AG04450 (cell line): ENCODE measurements at regions not wholly inside any gene's neighbourhood (a gene's known extent, or its start where the extent isn't known, plus 50 kb on each side); places are given as distances from the start of the nearest gene placed in this dataset.
A peak's percentile ranks its signal among the peaks of the same experiment; 100 is the strongest.
"Not testable (repeated sequence)": the region's sequence is repeated elsewhere in the genome, so short reads cannot be mapped to it uniquely, and the experiment has no call there.

Source experiments
- CTCF ChIA-PET: fragments of 300-600, 350-600 bp; formaldehyde crosslinking; extraction: SDS; loops from one replicate; lab custom pipeline; 2022; ENCODE audit warnings: antibody characterized with exemption, inconsistent platforms; lab: Charles Lee
- POLR2A ChIA-PET: fragments of 350-600 bp; formaldehyde crosslinking; extraction: SDS; loops from one replicate; lab custom pipeline; 2021; ENCODE audit warnings: antibody characterized with exemption, inconsistent platforms; lab: Yijun Ruan, JAX
- DNase-seq: peaks from one replicate; pipeline ENCODE4 v3.0.0-alpha.2; 2011; ENCODE audit warnings: low read depth, low spot score
- H3K27ac ChIP-seq: one replicate; pipeline ENCODE4 v1.5.1; 2012; ENCODE audit warnings: low read depth, low read length, control low read depth
- H3K27me3 ChIP-seq: one replicate; pipeline ENCODE4 v1.6.0; 2012; ENCODE audit warnings: low read length; ENCODE audit not compliant: control insufficient read depth, insufficient read depth
- H3K4me3 ChIP-seq: 2 replicates; pipeline ENCODE4 v1.5.1; 2011; ENCODE audit warnings: mild to moderate bottlenecking, low read depth, low read length, control low read depth
- H3K9me3 ChIP-seq: 2 replicates; pipeline ENCODE4 v1.5.1; 2012; ENCODE audit warnings: low read length; ENCODE audit not compliant: control insufficient read depth, insufficient read depth
- CTCF ChIP-seq: IDR thresholded peaks from 2 replicates; pipeline ENCODE4 v1.5.1; 2011; ENCODE audit warnings: low read depth, low read length, control low read depth, inconsistent platforms

GRCh38 chr16:85202631-85203461 is 90.6 kb upstream of the CIBAR2 start:
- ChIA-PET POLR2A (interaction anchor here (0.6 to 2.2 kb wide), 9 partner anchors 10 to 80 kb away, joined by 3 to 10 read pairs (median 4); no protein-coding TSS in a partner anchor), CTCF (interaction anchor here (1.0 kb wide), 1 partner anchor 49 kb away, joined by 4 read pairs; no protein-coding TSS in a partner anchor)
- Histone ChIP-seq H3K27me3 (no peaks in the 10 kb centered on the region), H3K9me3 (peaks cover 10% of the 10 kb centered on the region), H3K27ac (peak overlapping the region; percentile 97), H3K4me3 (no peak overlapping the region)
- peak; percentile 94 for DNase-seq
- no peak for TF ChIP-seq CTCF

GRCh38 chr16:85203462-85203813 is 91.2 kb upstream of the CIBAR2 start:
- no peak for TF ChIP-seq CTCF
- CTCF ChIA-PET, result no interaction called here
- Histone ChIP-seq H3K27me3 (no peaks in the 10 kb centered on the region), H3K9me3 (peaks cover 10% of the 10 kb centered on the region), H3K27ac (peak overlapping the region; percentile 80), H3K4me3 (no peak overlapping the region)
- POLR2A ChIA-PET, result interaction anchor here (0.9 to 2.2 kb wide), 5 partner anchors 12 to 32 kb away, joined by 3 to 10 read pairs (median 4); no protein-coding TSS in a partner anchor
- DNase-seq, result no peak

- Histone ChIP-seq H3K9me3 (peaks cover 14% of the 10 kb centered on the region), H3K4me3 (no peak overlapping the region), H3K27ac (peak overlapping the region; percentile 97), H3K27me3 (no peaks in the 10 kb centered on the region)
- ChIA-PET CTCF (interaction anchor here (0.6 kb wide), 1 partner anchor 253 kb away, joined by 4 read pairs; no protein-coding TSS in a partner anchor), POLR2A (interaction anchor here (0.9 to 2.2 kb wide), 3 partner anchors 15 to 31 kb away, joined by 3 to 10 read pairs (median 3); no protein-coding TSS in a partner anchor)
- TF ChIP-seq CTCF, result no peak
- peak; percentile 79 for DNase-seq
Measured at GRCh38 chr16:85204242-85205010, 92.2 kb upstream of the CIBAR2 start.

GRCh38 chr16:85205257-85205656 is 93.0 kb upstream of the CIBAR2 start:
- not testable (repeated sequence) for H3K4me3 ChIP-seq, H3K27me3 ChIP-seq, DNase-seq
- Histone ChIP-seq H3K27ac (peak overlapping the region; percentile 52), H3K9me3 (peaks cover 14% of the 10 kb centered on the region)
- ChIA-PET POLR2A (interaction anchor here (1.7 kb wide), 1 partner anchor 15 kb away, joined by 6 read pairs; no protein-coding TSS in a partner anchor), CTCF (interaction anchor here (0.8 kb wide), 1 partner anchor 40 kb away, joined by 3 read pairs; no protein-coding TSS in a partner anchor)

- no peak for DNase-seq
- no peak overlapping the region for H3K4me3 ChIP-seq
- CTCF ChIA-PET, result interaction anchor here (0.8 kb wide), 1 partner anchor 39 kb away, joined by 3 read pairs; no protein-coding TSS in a partner anchor
- H3K27ac ChIP-seq, result peak overlapping the region; percentile 52
- H3K9me3 ChIP-seq, result peaks cover 14% of the 10 kb centered on the region
- no peak for TF ChIP-seq CTCF
- POLR2A ChIA-PET, result interaction anchor here (1.7 kb wide), 1 partner anchor 15 kb away, joined by 6 read pairs; no protein-coding TSS in a partner anchor
- no peaks in the 10 kb centered on the region for H3K27me3 ChIP-seq
Measured at GRCh38 chr16:85205747-85206471, 93.6 kb upstream of the CIBAR2 start.
